ENCODE measurements at regions not wholly inside any gene's neighbourhood (a gene's known extent, or its start where the extent isn't known, plus 50 kb on each side); places are given as distances from the start of the nearest gene placed in this dataset.

DNA sequence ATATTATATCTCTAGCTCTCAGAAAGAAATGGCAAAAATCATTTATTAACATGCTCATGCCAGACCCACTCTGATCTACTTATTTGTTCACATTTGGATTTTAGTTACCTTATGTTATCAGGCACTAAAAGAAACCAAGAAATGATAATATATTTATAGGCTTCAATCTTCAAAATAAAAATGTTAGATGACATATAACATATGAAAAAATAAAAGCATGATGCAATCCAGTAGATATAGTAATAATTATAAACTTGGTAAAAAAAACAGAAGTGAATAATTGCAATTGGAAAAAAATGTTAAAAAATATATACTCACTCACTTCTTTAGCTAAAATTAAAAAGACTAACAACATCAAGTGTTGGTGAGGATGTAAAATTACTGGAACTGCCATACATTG, 248.3 kb upstream of the VRK2 start:
- H3K4me3 ChIP-seq (ENCODE audit: low read depth, low read length), result no peak overlapping the region
- TF ChIP-seq, protein P1, sequence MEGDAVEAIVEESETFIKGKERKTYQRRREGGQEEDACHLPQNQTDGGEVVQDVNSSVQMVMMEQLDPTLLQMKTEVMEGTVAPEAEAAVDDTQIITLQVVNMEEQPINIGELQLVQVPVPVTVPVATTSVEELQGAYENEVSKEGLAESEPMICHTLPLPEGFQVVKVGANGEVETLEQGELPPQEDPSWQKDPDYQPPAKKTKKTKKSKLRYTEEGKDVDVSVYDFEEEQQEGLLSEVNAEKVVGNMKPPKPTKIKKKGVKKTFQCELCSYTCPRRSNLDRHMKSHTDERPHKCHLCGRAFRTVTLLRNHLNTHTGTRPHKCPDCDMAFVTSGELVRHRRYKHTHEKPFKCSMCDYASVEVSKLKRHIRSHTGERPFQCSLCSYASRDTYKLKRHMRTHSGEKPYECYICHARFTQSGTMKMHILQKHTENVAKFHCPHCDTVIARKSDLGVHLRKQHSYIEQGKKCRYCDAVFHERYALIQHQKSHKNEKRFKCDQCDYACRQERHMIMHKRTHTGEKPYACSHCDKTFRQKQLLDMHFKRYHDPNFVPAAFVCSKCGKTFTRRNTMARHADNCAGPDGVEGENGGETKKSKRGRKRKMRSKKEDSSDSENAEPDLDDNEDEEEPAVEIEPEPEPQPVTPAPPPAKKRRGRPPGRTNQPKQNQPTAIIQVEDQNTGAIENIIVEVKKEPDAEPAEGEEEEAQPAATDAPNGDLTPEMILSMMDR (IDR thresholded peaks at IDR 0.05; ENCODE audit: borderline replicate concordance, insufficient read depth, low read depth, low read length), result no peak

DNA sequence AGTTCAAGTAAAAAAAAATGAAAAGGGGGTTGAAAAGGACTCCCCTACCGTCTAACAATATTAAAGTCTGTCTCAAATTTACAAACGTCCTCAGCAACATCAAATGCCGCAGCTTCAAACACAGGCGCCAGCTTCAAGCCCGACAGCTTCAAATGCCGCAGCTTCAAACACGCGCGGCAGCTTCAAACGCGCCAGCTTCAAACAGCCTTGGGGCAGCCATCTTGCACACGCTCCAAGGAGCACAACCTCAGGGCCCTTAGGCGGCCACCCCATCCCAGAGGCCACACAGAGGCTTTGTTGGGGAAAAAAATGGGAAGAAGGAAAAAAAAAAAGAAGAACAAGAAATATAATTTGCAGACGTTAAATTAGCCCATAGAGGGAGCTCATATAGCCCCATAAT, 244.4 kb upstream of the VRK2 start:
- no peak overlapping the region for H3K4me3 ChIP-seq (ENCODE audit: low read depth, low read length)
- TF ChIP-seq, protein P1 (IDR thresholded peaks at IDR 0.05; ENCODE audit: borderline replicate concordance, insufficient read depth, low read depth, low read length), result no peak

DNA sequence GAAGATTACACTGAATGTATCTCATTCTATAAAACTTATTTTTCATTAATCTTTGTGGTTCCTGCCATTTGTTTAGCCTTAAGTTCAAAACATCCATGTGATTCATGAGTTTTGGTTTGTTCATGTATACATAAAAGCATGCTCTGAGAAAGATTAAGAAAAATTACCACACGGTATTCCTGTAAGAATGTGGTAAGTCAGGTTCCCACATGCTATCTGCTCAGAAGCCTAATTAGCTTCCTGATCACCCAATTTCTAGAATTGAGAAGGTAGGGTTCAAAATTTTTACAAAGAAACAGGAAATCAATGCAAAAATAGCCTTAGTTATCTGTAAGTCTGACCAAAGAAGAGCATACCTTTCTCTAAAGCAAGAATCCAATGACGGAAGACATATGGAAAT, 241.6 kb upstream of the VRK2 start:
- TF ChIP-seq, protein P1 (IDR thresholded peaks at IDR 0.05; ENCODE audit: borderline replicate concordance, insufficient read depth, low read depth, low read length), result no peak

DNA sequence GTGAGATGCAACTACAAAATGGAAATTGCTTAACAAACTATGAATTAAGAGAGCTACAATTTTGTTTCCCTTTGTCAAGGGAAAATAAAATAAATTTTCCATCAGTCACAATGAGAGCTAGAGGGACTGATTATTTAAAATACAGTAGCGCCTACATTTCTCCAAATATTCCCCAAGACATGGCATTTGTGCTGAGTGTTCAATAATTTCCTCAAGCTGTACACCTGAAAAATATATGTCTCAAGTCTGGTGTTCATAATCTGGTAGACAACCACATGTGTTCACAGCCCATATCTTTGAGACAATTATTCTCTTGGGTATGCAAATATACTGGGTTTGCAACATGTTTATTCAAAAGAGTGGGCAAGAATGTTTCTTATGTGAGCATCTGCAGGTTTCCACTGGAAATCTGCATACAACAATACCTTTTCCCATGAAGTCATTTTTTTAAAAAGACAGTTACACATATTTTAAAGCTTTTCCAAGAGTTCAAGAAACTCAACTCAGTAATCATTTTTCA, 240.1 kb upstream of the VRK2 start:
- TF ChIP-seq, protein P1 (IDR thresholded peaks at IDR 0.05; ENCODE audit: borderline replicate concordance, insufficient read depth, low read depth, low read length), result no peak
- H3K4me3 ChIP-seq (ENCODE audit: low read depth, low read length), result no peak overlapping the region

More for the DNA sequence above, 241.6 kb upstream of the VRK2 start:
- H3K4me3 ChIP-seq (ENCODE audit: low read depth, low read length), result no peak overlapping the region

DNA sequence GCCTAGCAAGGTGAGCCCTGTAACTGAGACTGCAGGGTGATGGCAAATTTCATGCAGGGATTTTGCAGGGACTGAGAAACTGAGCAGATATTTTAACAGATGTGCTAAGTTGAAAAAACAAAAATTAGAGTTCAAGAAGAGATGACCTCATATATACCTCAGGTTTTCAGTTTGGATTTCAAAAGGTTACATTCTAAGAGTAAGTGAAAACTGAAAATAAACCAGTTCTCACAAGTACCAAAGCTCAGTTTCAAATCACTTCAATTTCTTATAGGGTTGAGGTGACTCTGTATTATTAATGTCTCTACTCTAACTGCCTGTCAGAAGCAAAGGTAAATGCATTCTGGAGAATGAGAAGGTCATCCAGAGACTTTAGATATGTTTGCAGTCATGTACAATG, 237.4 kb upstream of the VRK2 start:
- H3K4me3 ChIP-seq (ENCODE audit: low read depth, low read length), result no peak overlapping the region
- TF ChIP-seq, protein P1 (IDR thresholded peaks at IDR 0.05; ENCODE audit: borderline replicate concordance, insufficient read depth, low read depth, low read length), result no peak

DNA sequence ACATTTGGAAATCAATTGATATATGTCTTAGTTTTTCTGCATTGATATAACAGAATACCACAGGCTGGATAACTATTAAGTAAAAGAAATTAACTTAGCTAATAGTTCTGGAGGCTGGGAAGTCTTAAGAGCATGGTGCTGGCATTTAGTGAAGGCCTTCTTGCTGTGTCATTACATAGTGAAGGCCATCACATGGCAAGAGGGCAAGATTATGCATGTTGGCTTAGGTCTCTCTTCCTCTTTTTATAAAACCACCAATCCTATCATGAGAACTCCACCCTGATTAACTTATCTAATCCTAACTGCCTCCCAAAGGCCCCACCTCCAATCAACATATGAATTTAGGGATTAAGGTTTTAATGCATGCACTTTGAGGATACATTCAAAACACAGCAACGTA, 225.5 kb upstream of the VRK2 start:
- no peak overlapping the region for H3K4me3 ChIP-seq (ENCODE audit: low read depth, low read length)
- TF ChIP-seq, protein P1 (IDR thresholded peaks at IDR 0.05; ENCODE audit: borderline replicate concordance, insufficient read depth, low read depth, low read length), result no peak

DNA sequence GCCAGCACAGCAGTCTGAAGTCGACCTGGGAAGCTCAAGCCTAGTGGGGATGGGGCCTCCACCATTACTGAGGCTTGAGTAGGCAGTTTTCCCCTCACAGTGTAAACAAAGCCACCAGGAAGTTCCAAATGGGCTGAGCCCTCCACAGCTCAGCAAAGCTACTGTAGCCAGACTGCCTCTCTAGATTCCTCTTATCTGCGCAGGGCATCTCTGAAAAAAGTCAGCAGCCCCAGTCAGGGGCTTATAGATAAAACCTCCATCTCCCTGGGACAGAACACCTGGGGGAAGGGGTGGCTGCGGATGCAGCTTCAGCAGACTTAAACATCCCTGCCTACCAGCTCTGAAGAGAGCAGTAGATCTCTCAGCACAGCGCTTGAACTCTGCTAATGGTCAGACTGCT, 218.4 kb upstream of the VRK2 start:
- no peak overlapping the region for H3K4me3 ChIP-seq (ENCODE audit: low read depth, low read length)
- TF ChIP-seq, protein P1 (IDR thresholded peaks at IDR 0.05; ENCODE audit: borderline replicate concordance, insufficient read depth, low read depth, low read length), result no peak

Measured in GM12875 (cell line).